Thyroid gland (tissue), 4 donors: ENCODE measurements at regions not wholly inside any gene's neighbourhood (a gene's known extent, or its start where the extent isn't known, plus 50 kb on each side); places are given as distances from the start of the nearest gene placed in this dataset.

ENCODE experiments used
- CTCF ChIP-seq, 6 experiments: fragments of 200-600 bp in 3 of 6; fragments of 450-650 bp in 3 of 6; sonication (generic) in 3 of 6; IDR thresholded peaks; one replicate each; pipeline ENCODE4 v1.5.1; 2016 to 2019; ENCODE audit warnings: antibody characterized with exemption in 6 of 6, mild to moderate bottlenecking in 2 of 6, inconsistent platforms in 1 of 6, moderate library complexity in 1 of 6
- POLR2A ChIP-seq, 2 donors: fragments of 450-650 bp; IDR thresholded peaks; one replicate each; pipeline ENCODE4 v1.6.1; 2017; ENCODE audit warnings: antibody characterized with exemption in 2 of 2, mild to moderate bottlenecking in 2 of 2, moderate library complexity in 1 of 2

- TF ChIP-seq CTCF (IDR thresholded peaks at IDR 0.05), result no peak
- TF ChIP-seq POLR2A (IDR thresholded peaks at IDR 0.05), result peak in 1 of 2 donors; percentile 58
Observed at GRCh38 chrX:40151211-40152172, 53.7 kb upstream of the BCOR start.
